ENCODE measurements at regions not wholly inside any gene's neighbourhood (a gene's known extent, or its start where the extent isn't known, plus 50 kb on each side); places are given as distances from the start of the nearest gene placed in this dataset.
"Not testable (repeated sequence)": the region's sequence is repeated elsewhere in the genome, so short reads cannot be mapped to it uniquely, and the experiment has no call there.

DNA sequence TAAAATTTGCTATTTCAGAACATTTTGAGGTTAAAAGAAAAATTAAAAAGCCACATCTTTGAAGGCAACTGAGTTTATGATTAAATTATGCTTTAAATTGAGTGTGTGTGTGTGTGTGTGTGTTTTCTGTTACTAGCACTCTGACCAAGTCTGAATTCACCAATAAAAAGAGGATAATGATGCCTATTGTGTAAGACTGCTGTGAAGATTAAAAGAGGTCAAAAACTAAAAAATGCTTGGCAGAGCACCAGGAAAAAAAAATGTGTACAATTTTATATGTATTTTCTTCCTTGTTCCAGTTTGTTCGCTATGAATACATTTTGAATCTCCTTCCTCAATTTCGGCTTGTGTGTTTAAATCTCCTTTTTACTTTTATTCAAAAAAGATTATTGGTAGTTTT, 316.6 kb upstream of the MAGI2 start:
- no peaks in the 10 kb centered on the region for H3F3A ChIP-seq (ENCODE audit: low read depth)
- H2AFZ ChIP-seq (replicated peaks) = no peak overlapping the region
- H3K4me1 ChIP-seq = peaks cover 6% of the 10 kb centered on the region
- no peaks in the 10 kb centered on the region for H3K36me3 ChIP-seq
- TF ChIP-seq, protein P1, sequence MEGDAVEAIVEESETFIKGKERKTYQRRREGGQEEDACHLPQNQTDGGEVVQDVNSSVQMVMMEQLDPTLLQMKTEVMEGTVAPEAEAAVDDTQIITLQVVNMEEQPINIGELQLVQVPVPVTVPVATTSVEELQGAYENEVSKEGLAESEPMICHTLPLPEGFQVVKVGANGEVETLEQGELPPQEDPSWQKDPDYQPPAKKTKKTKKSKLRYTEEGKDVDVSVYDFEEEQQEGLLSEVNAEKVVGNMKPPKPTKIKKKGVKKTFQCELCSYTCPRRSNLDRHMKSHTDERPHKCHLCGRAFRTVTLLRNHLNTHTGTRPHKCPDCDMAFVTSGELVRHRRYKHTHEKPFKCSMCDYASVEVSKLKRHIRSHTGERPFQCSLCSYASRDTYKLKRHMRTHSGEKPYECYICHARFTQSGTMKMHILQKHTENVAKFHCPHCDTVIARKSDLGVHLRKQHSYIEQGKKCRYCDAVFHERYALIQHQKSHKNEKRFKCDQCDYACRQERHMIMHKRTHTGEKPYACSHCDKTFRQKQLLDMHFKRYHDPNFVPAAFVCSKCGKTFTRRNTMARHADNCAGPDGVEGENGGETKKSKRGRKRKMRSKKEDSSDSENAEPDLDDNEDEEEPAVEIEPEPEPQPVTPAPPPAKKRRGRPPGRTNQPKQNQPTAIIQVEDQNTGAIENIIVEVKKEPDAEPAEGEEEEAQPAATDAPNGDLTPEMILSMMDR (IDR thresholded peaks at IDR 0.05) = no peak
- no peak for TF ChIP-seq EZH2 (IDR thresholded peaks at IDR 0.05)
- no peaks in the 10 kb centered on the region for H3K79me2 ChIP-seq (ENCODE audit: low read depth)
- H3K9ac ChIP-seq = no peak overlapping the region
- Mint-ChIP-seq H3K27ac (no peak overlapping the region), H3K36me3 (no peaks in the 10 kb centered on the region), H3K9me3 (peaks cover 2% of the 10 kb centered on the region), H3K4me1 (peaks cover 12% of the 10 kb centered on the region), H3K27me3 (ENCODE audit: insufficient read depth, low read depth) (no peaks in the 10 kb centered on the region), H3K4me3 (no peak overlapping the region)
- no peak overlapping the region for H3K4me3 ChIP-seq
- DNase-seq (ENCODE audit: low spot score) = no peak
- no peaks in the 10 kb centered on the region for H4K20me1 ChIP-seq (ENCODE audit: low read depth)
- H3K9me3 ChIP-seq (ENCODE audit: low read depth) = no peaks in the 10 kb centered on the region
- no peak overlapping the region for H3K4me2 ChIP-seq
- no peak overlapping the region for H3K27ac ChIP-seq
- H3K27me3 ChIP-seq = no peaks in the 10 kb centered on the region

DNA sequence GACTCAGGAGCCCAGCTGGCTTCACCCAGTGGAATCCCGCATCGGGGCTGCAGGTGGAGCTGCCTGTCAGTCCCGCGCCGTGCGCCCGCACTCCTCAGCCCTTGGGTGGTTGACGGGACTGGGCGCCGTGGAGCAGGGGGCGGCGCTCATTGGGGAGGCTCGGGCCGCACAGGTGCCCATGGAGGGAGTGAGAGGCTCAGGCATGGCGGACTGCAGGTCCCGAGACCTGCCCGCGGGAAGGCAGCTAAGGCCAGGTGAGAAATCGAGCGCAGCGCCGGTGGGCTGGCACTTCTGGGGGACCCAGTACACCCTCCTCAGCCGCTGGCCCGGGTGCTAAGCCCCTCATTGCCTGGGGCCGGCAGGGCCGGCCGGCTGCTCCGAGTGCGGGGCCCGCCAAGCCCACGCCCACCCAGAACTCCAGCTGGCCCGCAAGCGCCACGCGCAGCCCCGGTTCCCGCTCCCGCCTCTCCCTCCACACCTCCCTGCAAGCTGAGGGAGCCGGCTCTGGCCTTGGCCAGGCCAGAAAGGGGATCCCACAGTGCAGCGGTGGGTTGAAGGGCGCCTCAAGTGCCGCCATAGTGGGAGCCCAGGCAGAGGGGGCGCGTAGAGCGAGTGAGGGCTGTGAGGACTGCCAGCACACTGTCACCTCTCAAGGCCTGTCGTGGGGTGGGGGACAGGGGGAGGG, 314.6 kb upstream of the MAGI2 start:
- not testable (repeated sequence) for H3K36me3 Mint-ChIP-seq; H3K27ac ChIP-seq; H3K4me2 ChIP-seq; H3K9ac ChIP-seq; H3K4me3 ChIP-seq; H4K20me1 ChIP-seq (ENCODE audit: low read depth); H3F3A ChIP-seq (ENCODE audit: low read depth); H2AFZ ChIP-seq (replicated peaks); H3K9me3 Mint-ChIP-seq; H3K79me2 ChIP-seq (ENCODE audit: low read depth); H3K4me3 Mint-ChIP-seq; H3K27me3 ChIP-seq; H3K9me3 ChIP-seq (ENCODE audit: low read depth); DNase-seq (ENCODE audit: low spot score); H3K27me3 Mint-ChIP-seq (ENCODE audit: insufficient read depth, low read depth); H3K36me3 ChIP-seq; H3K27ac Mint-ChIP-seq; H3K4me1 ChIP-seq
- H3K4me1 Mint-ChIP-seq = peaks cover 12% of the 10 kb centered on the region

DNA sequence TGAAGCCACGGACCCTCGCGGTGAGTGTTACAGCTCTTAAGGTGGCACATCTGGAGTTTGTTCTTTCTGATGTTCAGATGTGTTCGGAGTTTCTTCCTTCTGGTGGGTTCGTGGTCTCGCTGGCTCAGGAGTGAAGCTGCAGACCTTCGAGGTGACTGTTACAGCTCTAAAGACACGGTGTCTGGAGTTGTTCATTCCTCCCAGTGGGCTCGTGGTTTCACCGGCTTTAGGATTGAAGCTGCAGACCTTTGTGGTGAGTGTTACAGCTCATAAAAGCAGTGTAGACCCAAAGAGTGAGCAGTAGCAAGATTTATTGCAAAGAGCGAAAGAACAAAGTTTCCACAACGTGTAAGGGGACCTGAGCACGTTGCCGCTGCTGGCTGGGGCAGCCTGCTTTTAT, 313.7 kb upstream of the MAGI2 start:
- H3K9ac ChIP-seq; H3K27me3 ChIP-seq; H3K4me1 ChIP-seq; H3K4me3 ChIP-seq; H3K27me3 Mint-ChIP-seq (ENCODE audit: insufficient read depth, low read depth); H3K9me3 ChIP-seq (ENCODE audit: low read depth); H3K27ac Mint-ChIP-seq; H3K36me3 ChIP-seq; H3K9me3 Mint-ChIP-seq; DNase-seq (ENCODE audit: low spot score); H3K4me3 Mint-ChIP-seq; H3K79me2 ChIP-seq (ENCODE audit: low read depth); H3K36me3 Mint-ChIP-seq; H3F3A ChIP-seq (ENCODE audit: low read depth); H3K4me2 ChIP-seq; H2AFZ ChIP-seq (replicated peaks); H4K20me1 ChIP-seq (ENCODE audit: low read depth); H3K27ac ChIP-seq: not testable (repeated sequence)
- H3K4me1 Mint-ChIP-seq = peaks cover 12% of the 10 kb centered on the region

DNA sequence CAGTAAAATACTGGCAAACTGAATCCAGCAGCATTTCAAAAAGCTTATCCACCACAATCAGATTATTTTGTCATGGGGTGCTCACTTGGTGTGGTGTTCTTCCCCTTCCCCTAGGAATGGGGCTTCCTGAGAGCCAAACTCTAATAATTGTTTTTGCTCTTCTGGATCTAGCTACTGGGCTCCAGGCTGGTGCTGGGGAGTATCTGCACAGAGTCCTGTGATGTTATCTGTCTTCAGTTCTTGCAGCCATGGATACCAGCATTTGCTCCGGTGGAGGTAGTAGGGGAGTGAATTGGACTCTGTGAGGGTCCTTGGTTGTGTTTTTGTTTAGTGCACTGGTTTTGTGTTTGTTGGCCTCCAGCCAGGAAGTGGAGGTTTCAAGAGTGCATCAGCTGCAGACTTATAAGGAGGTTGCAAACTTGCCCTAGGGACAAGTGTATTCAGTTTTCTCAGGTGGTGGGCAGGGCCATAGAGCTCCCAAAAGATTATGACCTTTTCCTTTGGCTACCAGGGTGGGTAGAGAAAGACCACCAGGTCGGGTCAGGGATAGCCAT, 308.5 kb upstream of the MAGI2 start:
- no peak overlapping the region for H3K4me3 Mint-ChIP-seq
- Histone ChIP-seq H2AFZ (replicated peaks) (no peak overlapping the region), H4K20me1 (ENCODE audit: low read depth) (no peaks in the 10 kb centered on the region), H3K36me3 (no peaks in the 10 kb centered on the region), H3F3A (ENCODE audit: low read depth) (no peaks in the 10 kb centered on the region), H3K27me3 (no peaks in the 10 kb centered on the region), H3K4me3 (no peak overlapping the region), H3K9ac (no peak overlapping the region), H3K9me3 (ENCODE audit: low read depth) (no peaks in the 10 kb centered on the region), H3K4me1 (no peaks in the 10 kb centered on the region), H3K79me2 (ENCODE audit: low read depth) (no peaks in the 10 kb centered on the region), H3K27ac (no peak overlapping the region), H3K4me2 (no peak overlapping the region)
- DNase-seq (ENCODE audit: low spot score) = no peak
- peaks cover under 1% of the 10 kb centered on the region for H3K36me3 Mint-ChIP-seq
- peaks cover 6% of the 10 kb centered on the region for H3K9me3 Mint-ChIP-seq
- no peak for TF ChIP-seq EZH2 (IDR thresholded peaks at IDR 0.05)
- no peak for TF ChIP-seq EZH2phosphoT487 (IDR thresholded peaks at IDR 0.05)
- TF ChIP-seq, protein P1 (IDR thresholded peaks at IDR 0.05) = no peak
- no peaks in the 10 kb centered on the region for H3K27me3 Mint-ChIP-seq (ENCODE audit: insufficient read depth, low read depth)
- peak overlapping the region; percentile 13 for H3K27ac Mint-ChIP-seq
- H3K4me1 Mint-ChIP-seq = peaks cover 7% of the 10 kb centered on the region

DNA sequence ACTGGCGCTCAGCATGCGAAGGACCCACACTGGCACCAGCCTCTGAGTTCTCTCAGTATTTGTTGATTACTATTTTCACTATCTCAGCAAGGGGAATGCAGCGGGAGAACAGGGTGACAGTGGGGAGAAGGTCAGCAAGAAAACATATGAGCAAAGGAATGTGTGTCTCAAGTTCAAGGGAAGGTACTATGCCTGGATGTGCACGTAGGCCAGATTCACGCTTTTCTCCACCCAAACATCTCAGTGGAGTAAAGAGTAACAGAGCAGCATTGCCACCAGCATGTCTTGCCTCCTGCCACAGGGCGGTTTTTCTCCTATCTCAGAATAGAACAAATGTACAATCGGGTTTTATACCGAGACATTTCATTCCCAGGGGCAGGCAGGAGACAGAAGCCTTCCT, 297.5 kb upstream of the MAGI2 start:
- DNase-seq (ENCODE audit: low spot score); H3F3A ChIP-seq (ENCODE audit: low read depth); H3K4me3 Mint-ChIP-seq; H3K4me1 ChIP-seq; H3K27me3 Mint-ChIP-seq (ENCODE audit: insufficient read depth, low read depth); H3K4me3 ChIP-seq; H4K20me1 ChIP-seq (ENCODE audit: low read depth); H3K9me3 Mint-ChIP-seq; H3K36me3 Mint-ChIP-seq; H3K4me2 ChIP-seq; H3K36me3 ChIP-seq; H3K79me2 ChIP-seq (ENCODE audit: low read depth); H3K9ac ChIP-seq; H3K27ac Mint-ChIP-seq; H3K4me1 Mint-ChIP-seq; H3K9me3 ChIP-seq (ENCODE audit: low read depth); H2AFZ ChIP-seq (replicated peaks); H3K27me3 ChIP-seq; H3K27ac ChIP-seq: not testable (repeated sequence)

Data from neural progenitor cell (in vitro differentiated cells).